Body of pancreas (tissue), 4 donors: ENCODE measurements at regions not wholly inside any gene's neighbourhood (a gene's known extent, or its start where the extent isn't known, plus 50 kb on each side); places are given as distances from the start of the nearest gene placed in this dataset.

ENCODE experiments used
- ATAC-seq: fragments of 150-250 bp; one replicate; pipeline ENCODE4 v1.9.1; 2016
- DNase-seq, 4 donors: peaks; one replicate each; pipeline ENCODE4 v3.0.0-alpha.2; 2019
- H3K27ac ChIP-seq, 4 donors: fragments of 200-600 bp; sonication (generic); 1 replicate in 3 of 4; 2 replicates in 1 of 4; pipeline versions ENCODE4 v1.5.1 to v1.6.1; 2016 to 2019; ENCODE audit warnings: mild to moderate bottlenecking in 1 of 4, mixed read lengths in 1 of 4, moderate library complexity in 1 of 4
- H3K27me3 ChIP-seq, 2 donors: fragments of 200-600 bp; sonication (generic); one replicate each; pipeline ENCODE4 v1.6.0; 2016; ENCODE audit warnings: mild to moderate bottlenecking in 1 of 2
- H3K36me3 ChIP-seq, 2 donors: fragments of 200-600 bp; sonication (generic); replicated peaks in 1 of 2; 2 replicates each; pipeline ENCODE4 v1.5.1; 2016; ENCODE audit warnings: low read depth in 2 of 2; ENCODE audit not compliant: insufficient read depth in 1 of 2
- H3K4me1 ChIP-seq: fragments of 200-600 bp; sonication (generic); one replicate; pipeline ENCODE4 v1.6.0; 2016
- H3K4me3 ChIP-seq, 2 donors: fragments of 200-600 bp; sonication (generic); 1 replicate in 1 of 2; 2 replicates in 1 of 2; pipeline ENCODE4 v1.5.1; 2016 to 2019
- H3K9me3 ChIP-seq, 3 donors: fragments of 200-600 bp; sonication (generic); 1 replicate in 2 of 3; 2 replicates in 1 of 3; pipeline ENCODE4 v1.5.1; 2016
- CTCF ChIP-seq, 7 experiments: fragments of 450-650 bp in 4 of 7; fragments of 200-600 bp in 3 of 7; sonication (generic) in 3 of 7; IDR thresholded peaks; one replicate each; pipeline ENCODE4 v1.5.1; 2016 to 2019; ENCODE audit warnings: antibody characterized with exemption in 7 of 7
- POLR2A ChIP-seq, 3 donors: fragments of 450-650 bp; IDR thresholded peaks; one replicate each; pipeline ENCODE4 v1.6.1; 2016; ENCODE audit warnings: antibody characterized with exemption in 3 of 3, mild to moderate bottlenecking in 2 of 3
- WGBS, 2 donors: methylation state at CpG; one replicate each; pipeline ENCODE4 v1.1.5; 2017; 5-methylcytosine and 5-hydroxymethylcytosine counted together
- intact Hi-C: fragments of 100-400 bp; cut with DNase I; formaldehyde crosslinking; loops from one replicate; pipeline ENCODE4 v1.15.1; 2023

- Histone ChIP-seq H3K4me1 (no peaks in the 10 kb centered on the region), H3K9me3 (no peaks in the 10 kb centered on the region), H3K27ac (no peak overlapping the region), H3K4me3 (no peak overlapping the region), H3K27me3 (no peaks in the 10 kb centered on the region), H3K36me3 (no peaks in the 10 kb centered on the region)
- ATAC-seq: no peak
- no peak for TF ChIP-seq CTCF (IDR thresholded peaks at IDR 0.05)
- no peak for TF ChIP-seq POLR2A (IDR thresholded peaks at IDR 0.05)
- intact Hi-C loops: no loop called here
- WGBS, 2 donors: 80% methylated on average over 11 of the region's 11 CpGs
- DNase-seq: no peak
Measured at GRCh38 chr22:48217596-48217995, 1455.1 kb downstream of the TBC1D22A start.

DNA sequence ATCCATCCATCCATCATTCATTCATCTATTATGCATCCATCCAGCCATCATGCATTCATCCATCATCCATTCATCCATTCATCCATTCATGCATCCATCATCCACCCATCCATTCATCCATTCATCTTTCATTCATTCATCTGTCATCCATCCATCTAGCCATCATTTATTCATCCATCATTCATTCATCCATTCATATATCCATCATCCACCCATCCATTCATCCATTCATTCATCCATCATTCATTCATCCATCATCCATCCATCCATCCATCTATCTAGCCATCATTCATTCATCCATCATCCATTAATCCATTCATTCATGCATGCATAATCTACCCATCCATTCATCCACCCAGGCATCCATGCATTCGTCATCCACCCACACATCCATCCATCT is 1450.3 kb downstream of the TBC1D22A start:
- DNase-seq (no peak), ATAC-seq (no peak)
- Histone ChIP-seq H3K4me1 (no peaks in the 10 kb centered on the region), H3K36me3 (no peaks in the 10 kb centered on the region), H3K27me3 (no peaks in the 10 kb centered on the region), H3K9me3 (no peaks in the 10 kb centered on the region), H3K27ac (no peak overlapping the region), H3K4me3 (no peak overlapping the region)
- TF ChIP-seq CTCF (IDR thresholded peaks at IDR 0.05) (no peak), POLR2A (IDR thresholded peaks at IDR 0.05) (no peak)
- intact Hi-C loops: no loop called here
- WGBS, 2 donors: 50 to 57% methylated on average over 1 of the region's 1 CpG

DNA sequence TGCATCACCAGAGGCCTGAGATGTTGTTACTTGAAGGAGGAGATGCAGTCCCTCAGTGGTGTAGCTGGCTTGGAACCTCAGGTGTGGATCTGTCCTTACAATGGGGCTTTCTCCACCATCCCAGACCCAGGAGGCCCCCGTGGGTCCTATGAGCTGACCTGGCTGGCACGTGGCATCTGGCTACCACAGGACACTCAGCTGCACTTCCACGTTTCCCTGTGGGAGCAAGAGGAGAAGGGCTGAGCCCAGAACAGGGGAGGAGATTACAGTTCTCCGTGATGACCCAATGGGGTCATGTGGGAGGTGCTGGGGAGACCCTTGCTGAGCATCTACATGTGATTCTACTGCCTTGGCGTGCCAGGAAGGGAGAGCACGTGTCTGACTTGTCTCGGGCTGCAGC is 1448.4 kb downstream of the TBC1D22A start:
- 36% methylated on average over 7 of the region's 7 CpGs; no CpG with 5 or more reads in 1 of the 2 donors for WGBS, 2 donors
- no peaks in the 10 kb centered on the region for H3K27me3 ChIP-seq
- H3K27ac ChIP-seq: no peak overlapping the region
- no peak for DNase-seq
- TF ChIP-seq CTCF (IDR thresholded peaks at IDR 0.05) (no peak), POLR2A (IDR thresholded peaks at IDR 0.05) (no peak)
- H3K4me1 ChIP-seq: no peaks in the 10 kb centered on the region
- intact Hi-C loops: no loop called here
- ATAC-seq: no peak
- H3K9me3 ChIP-seq: no peaks in the 10 kb centered on the region
- H3K36me3 ChIP-seq: no peaks in the 10 kb centered on the region
- H3K4me3 ChIP-seq: no peak overlapping the region

GRCh38 chr22:48210198-48210580 is 1447.7 kb downstream of the TBC1D22A start:
- H3K4me1 ChIP-seq: no peaks in the 10 kb centered on the region
- TF ChIP-seq CTCF (IDR thresholded peaks at IDR 0.05) (no peak), POLR2A (IDR thresholded peaks at IDR 0.05) (no peak)
- ATAC-seq: no peak
- no peaks in the 10 kb centered on the region for H3K36me3 ChIP-seq
- no peaks in the 10 kb centered on the region for H3K27me3 ChIP-seq
- no peak overlapping the region for H3K4me3 ChIP-seq
- DNase-seq: no peak
- H3K9me3 ChIP-seq: no peaks in the 10 kb centered on the region
- 27 to 34% methylated on average over 10 of the region's 10 CpGs for WGBS, 2 donors
- intact Hi-C loops: no loop called here
- H3K27ac ChIP-seq: no peak overlapping the region

GRCh38 chr22:48209473-48210197 is 1447.2 kb downstream of the TBC1D22A start:
- no peak for DNase-seq
- ATAC-seq: no peak
- intact Hi-C loops: no loop called here
- H3K4me1 ChIP-seq: no peaks in the 10 kb centered on the region
- no peaks in the 10 kb centered on the region for H3K9me3 ChIP-seq
- TF ChIP-seq CTCF (IDR thresholded peaks at IDR 0.05) (no peak), POLR2A (IDR thresholded peaks at IDR 0.05) (no peak)
- H3K27me3 ChIP-seq: no peaks in the 10 kb centered on the region
- H3K4me3 ChIP-seq: no peak overlapping the region
- H3K36me3 ChIP-seq: no peaks in the 10 kb centered on the region
- H3K27ac ChIP-seq: no peak overlapping the region
- 60% methylated on average over 21 of the region's 26 CpGs for WGBS, 2 donors
